Right lobe of liver (tissue), 6 donors: ENCODE measurements at regions not wholly inside any gene's neighbourhood (a gene's known extent, or its start where the extent isn't known, plus 50 kb on each side); places are given as distances from the start of the nearest gene placed in this dataset.
"Not testable (repeated sequence)": the region's sequence is repeated elsewhere in the genome, so short reads cannot be mapped to it uniquely, and the experiment has no call there.

Source experiments
- ATAC-seq, 4 donors: fragments of 200-7000 bp; cut with Tn5 transposase; one replicate each; pipeline ENCODE4 v1.9.1; 2020; ENCODE audit warnings: mild to moderate bottlenecking in 4 of 4, moderate library complexity in 4 of 4
- DNase-seq, 3 donors: peaks; one replicate each; pipeline ENCODE4 v3.0.0-alpha.2; 2020
- H3K27ac ChIP-seq, 3 donors: fragments of 200-600 bp; one replicate each; pipeline ENCODE4 v1.8.0; 2022
- H3K27me3 ChIP-seq, 2 donors: fragments of 200-600 bp; one replicate each; pipeline ENCODE4 v1.8.0; 2022
- H3K36me3 ChIP-seq, 4 donors: fragments of 200-600 bp; sonication (generic) in 1 of 4; one replicate each; pipeline versions ENCODE4 v1.5.1 to v1.8.0; 2017 to 2022; ENCODE audit warnings: control low read depth in 1 of 4
- H3K4me1 ChIP-seq, 4 donors: fragments of 200-600 bp; sonication (generic) in 1 of 4; one replicate each; pipeline versions ENCODE4 v1.5.1 to v1.8.0; 2017 to 2022; ENCODE audit warnings: control low read depth in 1 of 4
- H3K4me3 ChIP-seq, 3 donors: fragments of 200-600 bp; one replicate each; pipeline ENCODE4 v1.8.0; 2022
- H3K9me3 ChIP-seq, 4 donors: fragments of 200-600 bp; sonication (generic) in 1 of 4; one replicate each; pipeline versions ENCODE4 v1.5.1 to v1.8.0; 2017 to 2022; ENCODE audit warnings: control low read depth in 1 of 4
- CTCF ChIP-seq, 4 donors: fragments of 200-600 bp in 3 of 4; fragments of 450-650 bp in 1 of 4; IDR thresholded peaks; one replicate each; pipeline versions ENCODE4 v1.5.1 to v1.8.0; 2016 to 2022; ENCODE audit warnings: antibody characterized with exemption in 4 of 4, mild to moderate bottlenecking in 2 of 4
- POLR2A ChIP-seq: fragments of 450-650 bp; IDR thresholded peaks from one replicate; pipeline ENCODE4 v1.6.1; 2017; ENCODE audit warnings: antibody characterized with exemption, mild to moderate bottlenecking
- WGBS: methylation state at CpG from one replicate; pipeline ENCODE4 v1.1.6; 2018; ENCODE audit warnings: low coverage, low lambda C conversion rate; ENCODE audit not compliant: insufficient coverage; ENCODE audit errors: missing lambda C conversion rate; 5-methylcytosine and 5-hydroxymethylcytosine counted together
- intact Hi-C, 2 donors: fragments of 100-400 bp; cut with DNase I; formaldehyde crosslinking; loops; one replicate each; pipeline versions ENCODE4 v1.11.2 to v1.14.1; 2022
- donor health status: DM: no; HTN: yes; CAD: no.
- donor health status: DM: no; HTN: no; CAD: no.
- donor health status: DM: no; HTN: no; CAD: no.
- donor health status: DM: no; HTN: yes; CAD: no.
- donor health status: DM: no; HTN: yes; CAD: no.

GRCh38 chr4:117575850-117576249 lies 458.4 kb upstream of the NDST3 start:
- 80% methylated on average over 23 of the region's 24 CpGs for WGBS
- Histone ChIP-seq H3K27me3 (no peaks in the 10 kb centered on the region), H3K4me1 (no peaks in the 10 kb centered on the region), H3K27ac (no peak overlapping the region), H3K9me3 (no peaks in the 10 kb centered on the region), H3K36me3 (no peaks in the 10 kb centered on the region), H3K4me3 (no peak overlapping the region)
- DNase-seq (no peak), ATAC-seq (no peak)
- intact Hi-C loops = no loop called here
- no peak for TF ChIP-seq POLR2A
- no peak for TF ChIP-seq CTCF (IDR thresholded peaks at IDR 0.05)

GRCh38 chr4:117577686-117578311 lies 456.5 kb upstream of the NDST3 start:
- no peak for DNase-seq
- no peak overlapping the region for H3K27ac ChIP-seq
- intact Hi-C loops = no loop called here

GRCh38 chr4:117588771-117589170 lies 445.5 kb upstream of the NDST3 start:
- DNase-seq (no peak), ATAC-seq (no peak)
- Histone ChIP-seq H3K27ac (no peak overlapping the region), H3K27me3 (no peaks in the 10 kb centered on the region), H3K4me1 (no peaks in the 10 kb centered on the region), H3K36me3 (no peaks in the 10 kb centered on the region), H3K9me3 (no peaks in the 10 kb centered on the region), H3K4me3 (no peak overlapping the region)
- 24% methylated on average over 4 of the region's 4 CpGs for WGBS
- no peak for TF ChIP-seq CTCF (IDR thresholded peaks at IDR 0.05)
- no peak for TF ChIP-seq POLR2A
- intact Hi-C loops = no loop called here

More at GRCh38 chr4:117577686-117578311, 456.5 kb upstream of the NDST3 start:
- no peaks in the 10 kb centered on the region for H3K9me3 ChIP-seq
- H3K4me3 ChIP-seq = no peak overlapping the region
- no peak for TF ChIP-seq CTCF (IDR thresholded peaks at IDR 0.05)
- no peak for TF ChIP-seq POLR2A
- WGBS = 33% methylated on average over 2 of the region's 2 CpGs
- H3K36me3 ChIP-seq = no peaks in the 10 kb centered on the region
- ATAC-seq = no peak
- no peaks in the 10 kb centered on the region for H3K27me3 ChIP-seq
- no peaks in the 10 kb centered on the region for H3K4me1 ChIP-seq

GRCh38 chr4:117596917-117597480 lies 437.3 kb upstream of the NDST3 start:
- H3K36me3 ChIP-seq = no peaks in the 10 kb centered on the region
- no peak for ATAC-seq
- no peaks in the 10 kb centered on the region for H3K27me3 ChIP-seq
- H3K9me3 ChIP-seq = no peaks in the 10 kb centered on the region
- H3K4me3 ChIP-seq = no peak overlapping the region
- intact Hi-C loops = no loop called here
- TF ChIP-seq POLR2A (no peak), CTCF (IDR thresholded peaks at IDR 0.05) (no peak)
- H3K27ac ChIP-seq = no peak overlapping the region
- DNase-seq = no peak
- no peaks in the 10 kb centered on the region for H3K4me1 ChIP-seq
- 68% methylated on average over 7 of the region's 7 CpGs for WGBS

- H3K9me3 ChIP-seq, H3K36me3 ChIP-seq, ATAC-seq, H3K27ac ChIP-seq, DNase-seq, H3K4me3 ChIP-seq, intact Hi-C loops, H3K4me1 ChIP-seq, H3K27me3 ChIP-seq: not testable (repeated sequence)
- WGBS = 94% methylated on average over 2 of the region's 2 CpGs
These were observed 434.9 kb upstream of the NDST3 start for GRCh38 chr4:117599393-117599792.

GRCh38 chr4:117600936-117601335 lies 433.4 kb upstream of the NDST3 start:
- intact Hi-C loops, DNase-seq: not testable (repeated sequence)
- 14% methylated on average over 1 of the region's 4 CpGs for WGBS

More at GRCh38 chr4:117600936-117601335, 433.4 kb upstream of the NDST3 start:
- H3K27me3 ChIP-seq, H3K36me3 ChIP-seq, H3K4me1 ChIP-seq, ATAC-seq, H3K4me3 ChIP-seq, H3K9me3 ChIP-seq, H3K27ac ChIP-seq: not testable (repeated sequence)
